Stimulated activated CD8-positive, alpha-beta memory T cell treated with anti-CD3 and anti-CD28 coated beads, Interleukin-15, amount 100 ng/mL, for 4 hours (primary cell): ENCODE measurements at regions not wholly inside any gene's neighbourhood (a gene's known extent, or its start where the extent isn't known, plus 50 kb on each side); places are given as distances from the start of the nearest gene placed in this dataset.
"Not testable (repeated sequence)": the region's sequence is repeated elsewhere in the genome, so short reads cannot be mapped to it uniquely, and the experiment has no call there.

Source experiments
- DNase-seq, 2 donors: peaks; one replicate each; pipeline ENCODE4 v3.0.0-alpha.2; 2020; ENCODE audit warnings: low read depth in 2 of 2

GRCh38 chr13:73341748-73342147 is 282.9 kb downstream of the KLF5 start:
- DNase-seq = no peak

GRCh38 chr13:73340069-73340468 is 281.3 kb downstream of the KLF5 start:
- DNase-seq = no peak

- no peak for DNase-seq
These were observed 280.3 kb downstream of the KLF5 start for GRCh38 chr13:73339086-73339485.

- DNase-seq = no peak
These were observed 279.6 kb downstream of the KLF5 start for GRCh38 chr13:73338389-73338788.

GRCh38 chr13:73337532-73337931 is 278.7 kb downstream of the KLF5 start:
- no peak for DNase-seq

- no peak for DNase-seq
These were observed 278.0 kb downstream of the KLF5 start for GRCh38 chr13:73336773-73337172.

- DNase-seq = no peak
These were observed 277.1 kb downstream of the KLF5 start for GRCh38 chr13:73335944-73336343.

- DNase-seq = no peak
These were observed 276.4 kb downstream of the KLF5 start for GRCh38 chr13:73335210-73335609.

- no peak for DNase-seq
These were observed 275.6 kb downstream of the KLF5 start for GRCh38 chr13:73334445-73334844.

- no peak for DNase-seq
These were observed 272.8 kb downstream of the KLF5 start for GRCh38 chr13:73331556-73331955.

- DNase-seq = no peak
These were observed 270.6 kb downstream of the KLF5 start for GRCh38 chr13:73329355-73329754.

- DNase-seq = no peak
These were observed 268.8 kb downstream of the KLF5 start for GRCh38 chr13:73327579-73327978.

- DNase-seq = no peak
These were observed 267.1 kb downstream of the KLF5 start for GRCh38 chr13:73325723-73326558.

- DNase-seq = no peak
These were observed 266.3 kb downstream of the KLF5 start for GRCh38 chr13:73324842-73325722.

- no peak for DNase-seq
These were observed 264.8 kb downstream of the KLF5 start for GRCh38 chr13:73323615-73324014.

- DNase-seq = no peak
These were observed 262.2 kb downstream of the KLF5 start for GRCh38 chr13:73321043-73321442.

- DNase-seq = no peak
These were observed 258.3 kb downstream of the KLF5 start for GRCh38 chr13:73317140-73317539.

GRCh38 chr13:73310366-73310765 is 251.6 kb downstream of the KLF5 start:
- DNase-seq = no peak

- DNase-seq = no peak
These were observed 248.7 kb downstream of the KLF5 start for GRCh38 chr13:73307481-73307880.

GRCh38 chr13:73306688-73307087 is 247.9 kb downstream of the KLF5 start:
- DNase-seq = no peak

GRCh38 chr13:73304442-73304841 is 245.6 kb downstream of the KLF5 start:
- no peak for DNase-seq

GRCh38 chr13:73303851-73304250 is 245.0 kb downstream of the KLF5 start:
- no peak for DNase-seq

- DNase-seq = not testable (repeated sequence)
These were observed 242.8 kb downstream of the KLF5 start for GRCh38 chr13:73301622-73302021.
